Activated naive CD8-positive, alpha-beta T cell (primary cell): ENCODE measurements at regions not wholly inside any gene's neighbourhood (a gene's known extent, or its start where the extent isn't known, plus 50 kb on each side); places are given as distances from the start of the nearest gene placed in this dataset.
"Not testable (repeated sequence)": the region's sequence is repeated elsewhere in the genome, so short reads cannot be mapped to it uniquely, and the experiment has no call there.

ENCODE experiments used
- H3K27ac Mint-ChIP-seq: one replicate; pipeline ENCODE4 v1.8.0; 2021; ENCODE audit warnings: mixed read lengths
- H3K27me3 Mint-ChIP-seq: one replicate; pipeline ENCODE4 v1.8.0; 2021; ENCODE audit warnings: mixed read lengths
- H3K36me3 Mint-ChIP-seq: one replicate; pipeline ENCODE4 v1.8.0; 2021; ENCODE audit warnings: mixed read lengths
- H3K4me1 Mint-ChIP-seq: one replicate; pipeline ENCODE4 v1.8.0; 2021; ENCODE audit warnings: low read depth, mixed read lengths
- H3K4me3 Mint-ChIP-seq: one replicate; pipeline ENCODE4 v1.8.0; 2021; ENCODE audit warnings: mild to moderate bottlenecking, mixed read lengths
- H3K9me3 Mint-ChIP-seq: one replicate; pipeline ENCODE4 v1.8.0; 2021; ENCODE audit warnings: low read depth, mixed read lengths

DNA sequence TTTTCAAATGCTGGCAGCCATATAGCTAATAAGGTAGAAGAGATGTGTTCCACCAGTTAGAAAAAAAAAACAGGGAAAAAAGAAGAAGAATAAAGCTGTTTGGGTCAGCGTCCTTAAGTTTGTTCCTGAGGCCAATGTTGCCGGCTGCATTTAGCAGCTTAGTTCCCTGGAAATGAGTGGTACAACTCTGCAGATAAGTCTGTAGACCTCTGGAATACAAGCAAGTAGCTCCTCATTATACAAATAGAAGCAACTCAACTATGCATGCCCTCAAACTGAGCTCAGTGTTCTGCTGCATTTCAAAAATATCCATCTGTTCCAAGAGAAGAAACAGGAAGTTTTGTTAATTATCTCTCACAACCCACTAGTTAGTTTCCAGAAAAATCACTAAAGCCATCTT is 181.2 kb upstream of the PKN2 start:
- Mint-ChIP-seq H3K36me3 (no peaks in the 10 kb centered on the region), H3K27ac (no peak overlapping the region), H3K4me3 (no peak overlapping the region), H3K9me3 (no peaks in the 10 kb centered on the region), H3K27me3 (peaks cover 4% of the 10 kb centered on the region), H3K4me1 (no peaks in the 10 kb centered on the region)

DNA sequence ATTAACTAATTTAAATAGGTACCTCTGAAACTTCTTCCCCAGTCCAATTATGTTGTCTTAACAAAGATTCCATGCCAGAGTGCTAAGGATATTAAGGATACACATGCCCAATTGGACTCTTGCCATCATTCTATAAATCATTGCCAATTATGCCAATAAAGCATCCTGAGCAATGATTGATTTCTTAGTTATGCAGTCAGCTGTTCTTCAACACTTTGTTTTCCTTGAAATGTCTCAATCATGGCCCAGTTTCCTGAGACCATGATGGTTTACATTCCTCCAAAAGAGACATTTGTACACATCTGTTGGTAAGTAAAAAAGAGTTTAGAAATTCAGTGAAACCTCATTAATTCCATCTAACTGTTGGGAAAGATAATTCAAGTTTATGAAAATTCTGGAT is 180.4 kb upstream of the PKN2 start:
- Mint-ChIP-seq H3K4me3 (no peak overlapping the region), H3K36me3 (no peaks in the 10 kb centered on the region), H3K27me3 (peaks cover 4% of the 10 kb centered on the region), H3K4me1 (no peaks in the 10 kb centered on the region), H3K27ac (no peak overlapping the region), H3K9me3 (no peaks in the 10 kb centered on the region)

DNA sequence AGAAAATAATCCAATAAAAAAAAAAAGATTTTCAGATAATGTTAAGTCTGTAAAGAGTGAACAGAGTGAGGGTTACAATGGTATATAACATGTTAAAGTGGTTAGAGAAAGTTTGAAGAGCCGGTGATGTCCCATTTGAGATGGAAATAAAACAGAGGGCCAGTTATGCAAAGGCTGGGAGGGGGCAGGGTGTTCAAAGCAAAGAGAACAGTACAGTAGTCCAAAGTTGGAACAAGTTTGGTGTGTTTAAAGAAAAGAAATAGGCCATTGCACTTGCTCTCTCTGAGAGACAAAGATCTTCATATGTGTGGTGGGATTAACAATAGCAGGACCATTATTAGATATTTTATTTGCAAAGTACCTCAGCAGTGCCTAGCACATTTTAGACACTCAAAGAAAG is 179.5 kb upstream of the PKN2 start:
- Mint-ChIP-seq H3K27me3 (peaks cover 4% of the 10 kb centered on the region), H3K27ac (no peak overlapping the region), H3K36me3 (no peaks in the 10 kb centered on the region), H3K9me3 (no peaks in the 10 kb centered on the region), H3K4me3 (no peak overlapping the region), H3K4me1 (no peaks in the 10 kb centered on the region)

DNA sequence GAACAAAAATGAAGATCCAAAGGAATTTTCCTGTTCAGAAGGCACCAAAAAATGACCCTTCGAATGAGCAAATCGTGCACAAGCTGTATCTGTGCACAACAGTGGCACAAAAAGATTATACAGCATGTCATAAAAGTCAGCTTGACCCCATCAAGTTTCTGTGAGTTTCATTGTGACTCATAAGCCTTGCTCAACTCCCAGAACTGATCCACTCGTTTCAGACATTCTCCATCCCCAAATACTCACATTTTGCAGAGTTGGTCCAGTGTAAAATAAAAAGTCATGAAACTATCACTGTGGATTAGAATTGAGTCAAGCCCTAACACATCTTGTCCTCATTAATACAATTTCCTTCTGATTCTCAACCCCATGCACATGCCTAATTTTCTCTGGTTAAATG is 174.7 kb upstream of the PKN2 start:
- H3K36me3 Mint-ChIP-seq, result no peaks in the 10 kb centered on the region
- H3K27ac Mint-ChIP-seq, result no peak overlapping the region
- peaks cover 5% of the 10 kb centered on the region for H3K27me3 Mint-ChIP-seq
- no peak overlapping the region for H3K4me3 Mint-ChIP-seq
- H3K9me3 Mint-ChIP-seq, result no peaks in the 10 kb centered on the region
- no peaks in the 10 kb centered on the region for H3K4me1 Mint-ChIP-seq

DNA sequence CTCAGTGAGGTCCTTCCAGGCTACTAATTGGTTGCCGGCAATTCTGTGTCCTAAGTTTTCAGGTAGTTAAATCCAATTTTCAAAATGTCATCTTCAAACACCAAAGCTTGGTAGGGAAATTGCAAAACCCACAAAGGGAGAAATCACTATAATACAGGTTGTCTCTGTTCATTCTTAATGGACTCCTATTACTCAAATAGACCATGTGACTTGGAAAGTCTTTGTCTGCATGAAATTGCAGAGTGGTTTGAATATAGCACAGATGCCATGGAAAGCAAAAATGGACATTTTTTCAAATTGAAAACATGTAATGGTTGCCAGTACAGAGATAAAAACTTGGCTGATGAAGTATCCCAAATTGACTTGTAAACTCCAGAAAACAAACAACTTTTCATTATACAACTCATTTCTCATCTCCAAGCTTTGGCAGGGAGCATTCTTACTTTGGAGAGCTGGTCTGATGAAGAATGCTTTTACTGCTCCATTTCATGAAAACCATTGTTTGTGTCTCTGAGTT is 169.5 kb upstream of the PKN2 start:
- H3K27ac Mint-ChIP-seq, result no peak overlapping the region
- no peaks in the 10 kb centered on the region for H3K4me1 Mint-ChIP-seq
- H3K36me3 Mint-ChIP-seq, result no peaks in the 10 kb centered on the region
- no peaks in the 10 kb centered on the region for H3K9me3 Mint-ChIP-seq
- H3K27me3 Mint-ChIP-seq, result peaks cover 8% of the 10 kb centered on the region
- H3K4me3 Mint-ChIP-seq, result no peak overlapping the region

DNA sequence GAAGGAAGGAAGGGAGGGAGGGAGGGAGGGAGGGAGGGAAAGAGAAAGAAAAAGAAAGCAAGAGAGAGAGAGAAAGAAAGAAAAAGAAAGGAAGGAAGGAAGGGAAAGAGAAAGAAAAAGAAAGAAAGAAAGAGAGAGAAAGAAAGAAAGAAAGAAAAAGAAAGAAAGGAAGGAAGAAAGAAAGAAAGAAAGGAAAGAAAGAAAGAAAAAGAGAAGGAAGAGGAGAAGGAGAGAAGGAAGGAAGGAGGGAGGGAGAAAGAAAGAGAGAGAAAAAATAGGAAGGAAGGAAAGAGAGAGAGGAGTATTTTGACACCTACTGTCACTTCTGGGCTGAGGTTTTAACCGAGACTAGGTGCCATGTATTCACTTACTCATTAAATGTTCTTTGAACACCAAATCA is 166.6 kb upstream of the PKN2 start:
- H3K27ac Mint-ChIP-seq, H3K4me1 Mint-ChIP-seq, H3K36me3 Mint-ChIP-seq, H3K4me3 Mint-ChIP-seq, H3K9me3 Mint-ChIP-seq: not testable (repeated sequence)
- peaks cover 12% of the 10 kb centered on the region for H3K27me3 Mint-ChIP-seq

DNA sequence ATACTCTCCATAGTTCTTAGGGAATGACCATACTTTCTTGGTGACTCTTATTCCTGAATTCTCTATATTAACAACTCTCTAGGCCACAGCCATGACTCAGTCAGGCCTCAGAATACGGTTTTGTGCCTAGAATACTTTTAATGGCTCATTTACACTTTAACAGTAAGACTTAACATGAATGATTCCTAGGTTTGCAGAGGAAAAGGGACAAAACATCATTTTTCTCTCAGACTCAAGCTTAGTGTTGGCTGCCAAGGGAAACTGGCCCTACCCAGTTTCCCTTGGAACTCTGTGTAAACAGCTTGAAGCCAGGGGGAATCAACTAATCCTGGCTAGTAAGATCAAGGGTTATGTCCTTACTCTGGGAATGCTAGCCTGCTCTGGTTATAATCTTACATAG is 164.9 kb upstream of the PKN2 start:
- Mint-ChIP-seq H3K27me3 (peaks cover 14% of the 10 kb centered on the region), H3K36me3 (no peaks in the 10 kb centered on the region), H3K9me3 (no peaks in the 10 kb centered on the region), H3K4me1 (no peaks in the 10 kb centered on the region), H3K4me3 (no peak overlapping the region), H3K27ac (no peak overlapping the region)

DNA sequence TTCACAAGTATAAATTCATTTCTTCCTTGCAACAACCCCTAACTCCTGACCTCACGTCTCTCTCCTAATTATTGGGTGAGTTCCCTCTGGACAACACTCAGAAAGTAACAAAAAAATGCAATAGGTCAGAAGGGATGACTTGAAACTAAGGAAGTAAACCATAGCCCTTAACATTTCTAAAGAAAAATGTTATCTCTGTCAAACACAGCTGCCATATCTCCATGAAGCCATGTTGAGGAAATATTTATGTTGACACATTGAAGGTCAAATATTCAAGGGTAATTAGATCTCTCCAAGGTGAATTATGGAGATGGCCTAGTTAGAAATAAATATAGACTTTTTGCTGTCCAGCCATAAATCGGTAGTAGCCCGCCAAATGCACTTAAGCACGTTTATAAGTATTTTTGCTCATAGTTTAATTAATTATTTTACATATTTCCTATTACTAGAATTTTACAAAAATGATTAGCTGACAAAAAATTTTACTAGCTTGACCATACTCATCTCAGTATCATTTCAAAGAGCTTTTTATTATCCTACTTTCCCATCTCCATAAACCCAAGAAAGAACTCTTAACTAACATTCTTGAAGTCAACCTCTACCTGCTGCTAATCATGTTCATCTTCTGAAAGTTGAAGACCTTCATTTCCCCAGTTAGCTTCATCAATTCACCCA is 160.1 kb upstream of the PKN2 start:
- Mint-ChIP-seq H3K9me3 (no peaks in the 10 kb centered on the region), H3K4me3 (no peak overlapping the region), H3K27ac (no peak overlapping the region), H3K27me3 (peaks cover 9% of the 10 kb centered on the region), H3K36me3 (no peaks in the 10 kb centered on the region), H3K4me1 (no peaks in the 10 kb centered on the region)

DNA sequence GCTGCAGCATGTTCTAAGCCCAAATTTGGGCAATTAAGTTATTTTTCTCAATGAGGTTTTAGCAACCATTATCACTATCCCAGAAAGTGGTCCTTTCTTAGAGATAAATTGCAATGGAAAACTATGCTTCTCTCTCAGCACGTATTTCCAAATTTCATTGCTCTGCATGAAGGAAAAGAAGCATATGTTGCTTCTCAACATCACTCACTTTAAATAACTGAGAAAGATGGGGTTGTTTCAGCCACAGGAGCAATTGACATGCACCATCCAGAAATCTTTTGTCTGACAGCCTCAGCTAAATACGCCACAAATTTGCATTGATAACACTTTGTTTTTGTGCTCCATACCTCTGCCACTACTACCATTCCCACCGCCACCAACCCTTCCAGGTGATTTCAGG is 157.6 kb upstream of the PKN2 start:
- no peaks in the 10 kb centered on the region for H3K4me1 Mint-ChIP-seq
- no peak overlapping the region for H3K4me3 Mint-ChIP-seq
- H3K27ac Mint-ChIP-seq, result no peak overlapping the region
- H3K27me3 Mint-ChIP-seq, result peaks cover 7% of the 10 kb centered on the region
- H3K9me3 Mint-ChIP-seq, result no peaks in the 10 kb centered on the region
- no peaks in the 10 kb centered on the region for H3K36me3 Mint-ChIP-seq

DNA sequence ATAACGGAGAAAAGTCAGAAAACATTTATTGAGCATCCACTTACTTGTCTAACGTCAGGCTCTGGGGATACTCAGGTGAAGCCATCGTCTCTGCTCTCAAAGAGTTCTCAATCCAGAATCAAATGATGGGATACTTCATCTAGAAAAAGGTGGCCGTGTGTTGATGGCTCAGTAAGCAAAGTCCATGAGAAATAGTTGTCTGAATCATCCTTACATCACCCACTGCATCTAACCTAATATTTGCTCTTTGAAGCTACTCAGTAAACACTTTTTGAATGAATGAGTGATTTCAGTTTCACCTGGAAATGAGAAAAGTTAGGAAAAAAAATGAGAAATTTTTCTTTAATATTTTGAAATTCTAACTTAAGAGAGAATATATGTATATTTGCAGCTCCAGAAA is 155.3 kb upstream of the PKN2 start:
- Mint-ChIP-seq H3K36me3 (no peaks in the 10 kb centered on the region), H3K9me3 (no peaks in the 10 kb centered on the region), H3K27ac (no peak overlapping the region)

DNA sequence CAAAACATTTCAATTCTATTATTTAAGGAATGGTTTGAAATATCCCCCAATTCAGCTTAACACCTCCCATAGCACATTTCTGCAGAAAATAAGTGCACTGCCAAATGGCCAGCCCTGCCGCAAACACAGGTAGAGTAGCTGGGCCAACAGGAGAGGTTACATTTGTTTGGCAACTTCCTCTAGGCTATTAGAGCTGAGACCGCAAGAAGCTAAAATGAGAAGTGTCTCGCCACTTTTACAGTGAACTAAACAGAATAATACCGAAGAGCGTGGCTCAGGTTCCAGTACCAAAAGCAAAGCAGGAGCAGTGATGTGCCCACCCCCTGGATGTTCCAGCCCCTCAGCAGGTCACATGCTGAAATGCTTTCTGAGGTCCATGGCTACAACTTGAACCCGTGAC is 154.5 kb upstream of the PKN2 start:
- no peak overlapping the region for H3K4me3 Mint-ChIP-seq
- no peaks in the 10 kb centered on the region for H3K36me3 Mint-ChIP-seq
- peaks cover 3% of the 10 kb centered on the region for H3K27me3 Mint-ChIP-seq
- H3K4me1 Mint-ChIP-seq, result no peaks in the 10 kb centered on the region
- no peaks in the 10 kb centered on the region for H3K9me3 Mint-ChIP-seq
- no peak overlapping the region for H3K27ac Mint-ChIP-seq

More for the DNA sequence above, 155.3 kb upstream of the PKN2 start:
- no peak overlapping the region for H3K4me3 Mint-ChIP-seq
- H3K4me1 Mint-ChIP-seq, result no peaks in the 10 kb centered on the region
- peaks cover 3% of the 10 kb centered on the region for H3K27me3 Mint-ChIP-seq

DNA sequence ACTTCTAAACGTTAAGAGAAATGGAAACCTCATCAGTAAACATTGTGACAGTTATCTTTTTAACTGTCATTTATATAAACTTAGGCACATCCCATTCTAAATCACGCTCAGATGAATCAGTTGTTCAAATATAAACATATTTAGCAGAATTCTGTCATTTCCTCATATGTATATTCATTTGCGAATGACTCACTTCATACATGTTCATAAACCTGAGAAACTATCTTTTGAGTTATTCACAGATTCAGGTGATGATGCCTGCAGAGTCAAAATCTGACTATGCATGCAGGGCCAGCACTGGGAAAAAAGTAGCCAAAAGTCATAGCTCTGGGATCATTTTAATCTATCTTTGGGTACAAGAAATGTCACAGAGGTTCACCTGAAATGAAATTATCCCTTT is 153.8 kb upstream of the PKN2 start:
- H3K9me3 Mint-ChIP-seq, result no peaks in the 10 kb centered on the region
- peaks cover 3% of the 10 kb centered on the region for H3K27me3 Mint-ChIP-seq
- no peak overlapping the region for H3K27ac Mint-ChIP-seq
- no peaks in the 10 kb centered on the region for H3K36me3 Mint-ChIP-seq
- H3K4me1 Mint-ChIP-seq, result no peaks in the 10 kb centered on the region
- H3K4me3 Mint-ChIP-seq, result no peak overlapping the region

DNA sequence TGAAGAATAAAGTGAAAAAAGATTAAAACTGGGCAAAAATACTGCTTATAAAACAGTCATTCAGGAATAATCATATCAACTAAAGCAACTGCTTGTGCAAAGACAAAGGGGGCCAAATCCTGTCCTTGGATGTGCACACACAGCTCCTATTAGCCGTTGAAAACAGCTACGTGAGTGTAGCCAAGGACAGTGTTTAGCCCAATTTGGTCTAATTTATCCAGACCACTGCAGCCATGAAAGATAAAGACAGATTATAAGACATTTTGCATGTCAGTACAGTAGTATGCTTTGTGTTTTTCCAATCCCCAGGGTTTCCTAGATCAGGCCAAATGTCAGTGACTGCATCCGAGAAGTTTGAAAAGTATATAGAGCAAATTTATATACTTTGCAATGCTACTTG is 146.3 kb upstream of the PKN2 start:
- H3K4me1 Mint-ChIP-seq, result no peaks in the 10 kb centered on the region
- H3K9me3 Mint-ChIP-seq, result no peaks in the 10 kb centered on the region
- peaks cover 8% of the 10 kb centered on the region for H3K27me3 Mint-ChIP-seq
- H3K27ac Mint-ChIP-seq, result no peak overlapping the region
- no peak overlapping the region for H3K4me3 Mint-ChIP-seq
- H3K36me3 Mint-ChIP-seq, result no peaks in the 10 kb centered on the region

DNA sequence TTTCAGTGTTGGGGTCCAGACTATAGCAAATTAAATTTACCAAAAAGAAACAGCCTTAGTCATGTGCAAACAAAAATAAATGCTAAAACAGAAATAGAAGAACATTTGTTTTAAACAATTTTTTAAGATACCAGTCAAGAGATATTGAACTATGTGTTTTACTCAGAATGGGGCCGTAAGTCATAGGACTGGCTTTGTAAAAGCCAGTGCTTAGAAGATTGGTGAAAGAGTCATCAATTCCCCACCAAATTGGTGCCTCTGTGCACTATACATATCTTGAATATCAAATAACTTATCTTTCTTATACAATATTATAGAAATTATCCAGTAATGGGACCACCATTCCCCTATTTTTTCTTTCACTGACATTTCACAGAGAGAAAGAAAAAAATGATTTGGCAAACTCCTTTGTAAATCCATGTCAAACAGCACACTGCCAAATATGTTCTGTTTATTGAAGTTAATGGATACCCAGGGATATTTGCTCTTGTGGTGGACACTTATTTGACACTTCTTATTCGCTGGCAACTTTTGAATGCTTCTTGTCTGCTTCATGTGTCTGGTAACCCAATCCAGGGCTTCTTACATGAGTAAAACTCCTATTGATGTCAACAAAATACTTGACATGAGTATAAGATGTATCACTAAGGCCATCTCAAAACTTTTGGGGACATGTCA is 145.7 kb upstream of the PKN2 start:
- no peaks in the 10 kb centered on the region for H3K36me3 Mint-ChIP-seq
- H3K4me1 Mint-ChIP-seq, result no peaks in the 10 kb centered on the region
- no peaks in the 10 kb centered on the region for H3K9me3 Mint-ChIP-seq
- no peak overlapping the region for H3K4me3 Mint-ChIP-seq
- no peak overlapping the region for H3K27ac Mint-ChIP-seq
- peaks cover 8% of the 10 kb centered on the region for H3K27me3 Mint-ChIP-seq

DNA sequence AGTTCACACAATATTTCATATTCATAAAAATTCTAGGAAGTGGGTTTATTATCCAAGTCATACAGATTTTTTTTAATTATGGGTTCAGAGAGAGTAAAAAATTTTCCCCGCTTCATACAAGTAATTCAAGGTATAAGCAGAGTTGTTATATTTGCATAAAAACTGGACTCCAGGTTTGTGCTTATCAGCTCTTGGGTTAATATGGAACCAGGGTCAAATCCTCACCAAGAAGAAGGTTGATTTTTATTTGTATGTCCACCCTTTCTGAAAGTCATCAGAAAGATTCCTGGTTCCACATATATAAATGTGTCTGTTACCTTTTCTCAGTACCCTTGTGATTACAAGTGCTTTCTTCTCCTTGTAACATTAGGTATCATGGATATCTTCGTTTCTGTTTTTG is 143.8 kb upstream of the PKN2 start:
- no peak overlapping the region for H3K4me3 Mint-ChIP-seq
- H3K27ac Mint-ChIP-seq, result no peak overlapping the region
- peaks cover 14% of the 10 kb centered on the region for H3K27me3 Mint-ChIP-seq
- H3K9me3 Mint-ChIP-seq, result no peaks in the 10 kb centered on the region
- no peaks in the 10 kb centered on the region for H3K36me3 Mint-ChIP-seq
- no peaks in the 10 kb centered on the region for H3K4me1 Mint-ChIP-seq

DNA sequence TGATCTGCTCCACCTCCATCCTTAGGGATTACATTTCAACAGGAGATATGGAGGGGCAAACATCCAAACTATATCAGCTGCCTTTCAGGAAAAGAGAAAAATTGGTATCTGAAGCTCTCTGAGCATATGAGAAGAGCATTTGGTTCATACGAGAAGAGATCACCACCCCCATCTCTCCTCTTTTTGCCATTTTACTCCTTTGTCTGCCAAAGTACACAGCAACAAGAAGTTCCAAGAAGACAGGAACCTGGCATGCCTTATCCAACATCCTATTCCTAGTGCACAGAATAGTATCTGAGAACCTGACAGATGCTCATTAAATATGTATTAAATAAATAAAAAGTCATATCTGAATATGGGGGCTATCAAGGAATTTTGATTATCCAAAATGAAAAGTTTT is 142.5 kb upstream of the PKN2 start:
- Mint-ChIP-seq H3K4me1 (no peaks in the 10 kb centered on the region), H3K36me3 (no peaks in the 10 kb centered on the region), H3K27me3 (peaks cover 14% of the 10 kb centered on the region), H3K4me3 (no peak overlapping the region), H3K27ac (no peak overlapping the region), H3K9me3 (no peaks in the 10 kb centered on the region)
